ENCODE measurements at regions not wholly inside any gene's neighbourhood (a gene's known extent, or its start where the extent isn't known, plus 50 kb on each side); places are given as distances from the start of the nearest gene placed in this dataset.

GRCh38 chr13:77388944-77389624, 62.2 kb upstream of the MYCBP2 start:
- H3K27ac ChIP-seq (ENCODE audit: low read depth, low read length): no peak overlapping the region
- no peak for TF ChIP-seq CTCF (IDR thresholded peaks at IDR 0.05; ENCODE audit: insufficient read depth, low read length, poor library complexity, severe bottlenecking)
- TF ChIP-seq EZH2phosphoT487 (conservative IDR thresholded peaks at IDR 0.05; ENCODE audit: low read length): no peak
- H3K9ac ChIP-seq (ENCODE audit: low read length): no peak overlapping the region
- no peaks in the 10 kb centered on the region for H3K36me3 ChIP-seq (ENCODE audit: low read length)
- no peak overlapping the region for H3K4me3 ChIP-seq (ENCODE audit: insufficient read depth, low read length, poor library complexity, severe bottlenecking)
- H3K79me2 ChIP-seq (ENCODE audit: insufficient read depth, low read length): no peaks in the 10 kb centered on the region
- no peak overlapping the region for H3K4me2 ChIP-seq (ENCODE audit: low read depth, low read length, poor library complexity, severe bottlenecking)
- H4K20me1 ChIP-seq (ENCODE audit: low read depth, low read length): no peaks in the 10 kb centered on the region
- H3F3A ChIP-seq (ENCODE audit: insufficient read depth): no peaks in the 10 kb centered on the region
- no peaks in the 10 kb centered on the region for H3K9me2 ChIP-seq (replicated peaks; ENCODE audit: insufficient read depth, low read length)
- H2AFZ ChIP-seq (ENCODE audit: low read depth, low read length, severe bottlenecking): no peak overlapping the region
- H3K27me3 ChIP-seq (ENCODE audit: low read length): no peaks in the 10 kb centered on the region
- H3K9me3 ChIP-seq (ENCODE audit: insufficient read depth, low read length): no peaks in the 10 kb centered on the region

- H3K4me3 ChIP-seq (ENCODE audit: insufficient read depth, low read length, poor library complexity, severe bottlenecking): no peak overlapping the region
- TF ChIP-seq EZH2phosphoT487 (conservative IDR thresholded peaks at IDR 0.05; ENCODE audit: low read length): no peak
- no peak for TF ChIP-seq CTCF (IDR thresholded peaks at IDR 0.05; ENCODE audit: insufficient read depth, low read length, poor library complexity, severe bottlenecking)
- H3K79me2 ChIP-seq (ENCODE audit: insufficient read depth, low read length): no peaks in the 10 kb centered on the region
- no peak overlapping the region for H3K4me2 ChIP-seq (ENCODE audit: low read depth, low read length, poor library complexity, severe bottlenecking)
- H3K9me2 ChIP-seq (replicated peaks; ENCODE audit: insufficient read depth, low read length): no peaks in the 10 kb centered on the region
- no peak overlapping the region for H3K9ac ChIP-seq (ENCODE audit: low read length)
- no peaks in the 10 kb centered on the region for H3K27me3 ChIP-seq (ENCODE audit: low read length)
- no peaks in the 10 kb centered on the region for H3F3A ChIP-seq (ENCODE audit: insufficient read depth)
- H3K36me3 ChIP-seq (ENCODE audit: low read length): no peaks in the 10 kb centered on the region
- H2AFZ ChIP-seq (ENCODE audit: low read depth, low read length, severe bottlenecking): no peak overlapping the region
- H3K9me3 ChIP-seq (ENCODE audit: insufficient read depth, low read length): no peaks in the 10 kb centered on the region
- no peak overlapping the region for H3K27ac ChIP-seq (ENCODE audit: low read depth, low read length)
- H4K20me1 ChIP-seq (ENCODE audit: low read depth, low read length): no peaks in the 10 kb centered on the region
Measured at GRCh38 chr13:77387607-77388200, 60.8 kb upstream of the MYCBP2 start.

- Histone ChIP-seq H2AFZ (ENCODE audit: low read depth, low read length, severe bottlenecking) (no peak overlapping the region), H3K9me3 (ENCODE audit: insufficient read depth, low read length) (no peaks in the 10 kb centered on the region), H3K9ac (ENCODE audit: low read length) (no peak overlapping the region)
Measured at GRCh38 chr13:77386880-77387606, 60.1 kb upstream of the MYCBP2 start.

More at GRCh38 chr13:77386880-77387606, 60.1 kb upstream of the MYCBP2 start:
- no peaks in the 10 kb centered on the region for H3K36me3 ChIP-seq (ENCODE audit: low read length)
- H3K79me2 ChIP-seq (ENCODE audit: insufficient read depth, low read length): no peaks in the 10 kb centered on the region
- no peaks in the 10 kb centered on the region for H3K27me3 ChIP-seq (ENCODE audit: low read length)
- no peak overlapping the region for H3K27ac ChIP-seq (ENCODE audit: low read depth, low read length)
- no peaks in the 10 kb centered on the region for H3K9me2 ChIP-seq (replicated peaks; ENCODE audit: insufficient read depth, low read length)
- H3K4me2 ChIP-seq (ENCODE audit: low read depth, low read length, poor library complexity, severe bottlenecking): no peak overlapping the region
- no peaks in the 10 kb centered on the region for H4K20me1 ChIP-seq (ENCODE audit: low read depth, low read length)
- no peak for TF ChIP-seq CTCF (IDR thresholded peaks at IDR 0.05; ENCODE audit: insufficient read depth, low read length, poor library complexity, severe bottlenecking)
- no peak for TF ChIP-seq EZH2phosphoT487 (conservative IDR thresholded peaks at IDR 0.05; ENCODE audit: low read length)
- no peaks in the 10 kb centered on the region for H3F3A ChIP-seq (ENCODE audit: insufficient read depth)
- H3K4me3 ChIP-seq (ENCODE audit: insufficient read depth, low read length, poor library complexity, severe bottlenecking): no peak overlapping the region
